ENCODE measurements at regions not wholly inside any gene's neighbourhood (a gene's known extent, or its start where the extent isn't known, plus 50 kb on each side); places are given as distances from the start of the nearest gene placed in this dataset.

DNA sequence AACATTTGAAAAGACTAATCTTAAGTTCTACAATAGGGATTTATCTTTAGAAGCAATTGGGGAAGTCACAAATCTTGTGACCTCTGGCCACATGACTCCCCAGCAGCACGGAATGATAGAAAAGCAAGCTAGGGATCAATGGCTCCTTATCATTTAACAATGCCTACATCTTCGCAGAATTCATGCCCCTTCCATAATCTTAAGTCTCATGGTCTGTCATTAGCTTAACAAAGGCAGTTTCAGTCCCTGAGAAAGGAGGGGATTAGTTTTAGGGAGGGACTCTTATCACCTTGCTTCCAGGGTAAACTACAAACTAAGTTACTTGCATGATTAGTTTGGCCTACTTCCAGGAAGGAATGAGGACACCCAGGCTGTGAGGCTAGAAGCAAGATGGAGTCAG is 486.0 kb downstream of the RMST start:
- TF ChIP-seq, protein P1, sequence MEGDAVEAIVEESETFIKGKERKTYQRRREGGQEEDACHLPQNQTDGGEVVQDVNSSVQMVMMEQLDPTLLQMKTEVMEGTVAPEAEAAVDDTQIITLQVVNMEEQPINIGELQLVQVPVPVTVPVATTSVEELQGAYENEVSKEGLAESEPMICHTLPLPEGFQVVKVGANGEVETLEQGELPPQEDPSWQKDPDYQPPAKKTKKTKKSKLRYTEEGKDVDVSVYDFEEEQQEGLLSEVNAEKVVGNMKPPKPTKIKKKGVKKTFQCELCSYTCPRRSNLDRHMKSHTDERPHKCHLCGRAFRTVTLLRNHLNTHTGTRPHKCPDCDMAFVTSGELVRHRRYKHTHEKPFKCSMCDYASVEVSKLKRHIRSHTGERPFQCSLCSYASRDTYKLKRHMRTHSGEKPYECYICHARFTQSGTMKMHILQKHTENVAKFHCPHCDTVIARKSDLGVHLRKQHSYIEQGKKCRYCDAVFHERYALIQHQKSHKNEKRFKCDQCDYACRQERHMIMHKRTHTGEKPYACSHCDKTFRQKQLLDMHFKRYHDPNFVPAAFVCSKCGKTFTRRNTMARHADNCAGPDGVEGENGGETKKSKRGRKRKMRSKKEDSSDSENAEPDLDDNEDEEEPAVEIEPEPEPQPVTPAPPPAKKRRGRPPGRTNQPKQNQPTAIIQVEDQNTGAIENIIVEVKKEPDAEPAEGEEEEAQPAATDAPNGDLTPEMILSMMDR (conservative IDR thresholded peaks at IDR 0.05): no peak
- H3T11ph ChIP-seq (ENCODE audit: low read length): no peak overlapping the region
- H4K8ac ChIP-seq (replicated peaks; ENCODE audit: insufficient read length, low read depth, low read length): no peak overlapping the region
- no peak overlapping the region for H3K23ac ChIP-seq (ENCODE audit: insufficient read length, low read depth, low read length)
- H3K9me3 Mint-ChIP-seq: peaks cover 24% of the 10 kb centered on the region in 2 experiments
- H3K23me2 ChIP-seq (ENCODE audit: insufficient read length, low read depth, low read length, poor library complexity, severe bottlenecking): no peaks in the 10 kb centered on the region
- H2AFZ ChIP-seq (ENCODE audit: low read length): no peak overlapping the region
- no peak overlapping the region for H3K4ac ChIP-seq (ENCODE audit: low read depth, low read length)
- no peak overlapping the region for H3K56ac ChIP-seq (ENCODE audit: insufficient read length, low read depth, low read length)
- no peaks in the 10 kb centered on the region for H3K27me3 ChIP-seq (ENCODE audit: insufficient read depth, low read length)
- no peaks in the 10 kb centered on the region for H3K79me2 ChIP-seq (ENCODE audit: insufficient read depth, low read length)
- H2BK12ac ChIP-seq (ENCODE audit: insufficient read length, low read depth, low read length): no peak overlapping the region
- H2BK20ac ChIP-seq (ENCODE audit: low read depth, low read length, poor library complexity, severe bottlenecking): no peak overlapping the region
- no peak overlapping the region for H4K91ac ChIP-seq (ENCODE audit: insufficient read length, low read depth, low read length)
- H2BK15ac ChIP-seq (ENCODE audit: low read depth, low read length): no peak overlapping the region
- H3K9ac ChIP-seq (ENCODE audit: extremely low read depth, insufficient read length, low read length): no peak overlapping the region
- H3K18ac ChIP-seq (ENCODE audit: insufficient read length, low read depth, low read length): no peak overlapping the region
- no peaks in the 10 kb centered on the region for H3K79me1 ChIP-seq (ENCODE audit: insufficient read depth, low read depth, low read length, poor library complexity, severe bottlenecking)
- no peak overlapping the region for H2AK5ac ChIP-seq (ENCODE audit: insufficient read length, low read length)
- no peak overlapping the region for H2BK5ac ChIP-seq (ENCODE audit: insufficient read length, low read length)
- H3K27ac ChIP-seq (ENCODE audit: insufficient read length, low read depth, low read length): no peak overlapping the region
- no peak overlapping the region for H4K5ac ChIP-seq (ENCODE audit: insufficient read length, low read depth, low read length)
- H3K4me2 ChIP-seq (ENCODE audit: insufficient read depth, insufficient read length, low read length): no peak overlapping the region
- H3K9me3 ChIP-seq (ENCODE audit: control insufficient read depth, low read depth, low read length): no peaks in the 10 kb centered on the region
- H3K27me3 Mint-ChIP-seq (ENCODE audit: low read depth): no peaks in the 10 kb centered on the region
- DNase-seq: no peak
- no peak overlapping the region for H2BK120ac ChIP-seq (ENCODE audit: low read depth, low read length, poor library complexity, severe bottlenecking)
- H3K4me1 ChIP-seq (ENCODE audit: insufficient read depth, low read length): peaks cover 3% of the 10 kb centered on the region; the same call in 1 of the 2 replicates
- peaks cover 19 to 36% (median 21%) of the 10 kb centered on the region in 3 experiments for H3K36me3 Mint-ChIP-seq (ENCODE audit: insufficient read depth in 1 of 3, low read depth in 3 of 3)
- no peak overlapping the region for H3K27ac Mint-ChIP-seq
- peaks cover 24 to 25% of the 10 kb centered on the region in 2 experiments for H3K4me1 Mint-ChIP-seq
- H3K14ac ChIP-seq (ENCODE audit: insufficient read depth, low read length): no peak overlapping the region
- WGBS (ENCODE audit: extremely low coverage, insufficient read length, low lambda C conversion rate): no CpG with 5 or more reads among the region's 2 CpGs
- no peaks in the 10 kb centered on the region for H4K20me1 ChIP-seq (ENCODE audit: control insufficient read depth, insufficient read depth, insufficient read length)
- no peak overlapping the region for H3K4me3 Mint-ChIP-seq

All from H9 (cell line).